Stimulated activated naive CD8-positive, alpha-beta T cell treated with anti-CD3 and anti-CD28 coated beads, Interleukin-15, Interleukin-2, amounts not matched to agents 100 ng/mL and 50 ng/mL, for 24 hours (primary cell): ENCODE measurements at regions not wholly inside any gene's neighbourhood (a gene's known extent, or its start where the extent isn't known, plus 50 kb on each side); places are given as distances from the start of the nearest gene placed in this dataset.

ENCODE experiments used
- H3K27ac Mint-ChIP-seq: one replicate; pipeline ENCODE4 v1.8.0; 2021; ENCODE audit warnings: mild to moderate bottlenecking, mixed read lengths
- H3K27me3 Mint-ChIP-seq: one replicate; pipeline ENCODE4 v1.8.0; 2021; ENCODE audit warnings: mixed read lengths
- H3K36me3 Mint-ChIP-seq: one replicate; pipeline ENCODE4 v1.8.0; 2021; ENCODE audit warnings: low read depth, mixed read lengths
- H3K4me1 Mint-ChIP-seq: one replicate; pipeline ENCODE4 v1.8.0; 2021; ENCODE audit warnings: low read depth, mixed read lengths
- H3K4me3 Mint-ChIP-seq: one replicate; pipeline ENCODE4 v1.8.0; 2021; ENCODE audit warnings: mild to moderate bottlenecking, mixed read lengths
- H3K9me3 Mint-ChIP-seq: one replicate; pipeline ENCODE4 v1.8.0; 2021; ENCODE audit warnings: mixed read lengths

DNA sequence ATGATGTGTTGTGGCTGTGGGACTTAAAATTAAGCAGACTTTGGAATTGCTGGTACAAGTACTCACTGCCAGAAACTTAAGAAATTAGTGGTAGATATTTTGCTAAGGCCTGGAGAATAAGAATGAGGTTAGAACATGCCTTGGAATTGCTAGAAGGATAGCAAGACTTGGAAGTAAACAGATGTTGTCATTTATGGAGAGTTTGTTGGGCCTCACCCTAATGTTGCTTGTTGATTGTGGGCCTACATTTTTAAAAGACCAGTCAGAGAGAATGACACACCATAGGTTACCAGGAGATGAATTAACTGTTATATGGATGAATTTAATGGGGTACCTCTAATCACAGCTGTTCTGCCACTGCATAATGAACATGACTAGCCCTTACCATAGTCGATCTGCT lies 120.1 kb upstream of the GAS1 start:
- Mint-ChIP-seq H3K36me3 (no peaks in the 10 kb centered on the region), H3K4me3 (no peak overlapping the region), H3K4me1 (no peaks in the 10 kb centered on the region), H3K27ac (no peak overlapping the region), H3K27me3 (no peaks in the 10 kb centered on the region), H3K9me3 (no peaks in the 10 kb centered on the region)

- H3K27me3 Mint-ChIP-seq: no peaks in the 10 kb centered on the region
- no peaks in the 10 kb centered on the region for H3K4me1 Mint-ChIP-seq
- no peak overlapping the region for H3K4me3 Mint-ChIP-seq
- no peak overlapping the region for H3K27ac Mint-ChIP-seq
- no peaks in the 10 kb centered on the region for H3K9me3 Mint-ChIP-seq
- H3K36me3 Mint-ChIP-seq: no peaks in the 10 kb centered on the region
Observed at GRCh38 chr9:87068177-87068840, 121.0 kb upstream of the GAS1 start.

- Mint-ChIP-seq H3K27me3 (no peaks in the 10 kb centered on the region), H3K9me3 (no peaks in the 10 kb centered on the region), H3K4me1 (no peaks in the 10 kb centered on the region), H3K36me3 (no peaks in the 10 kb centered on the region), H3K4me3 (no peak overlapping the region), H3K27ac (no peak overlapping the region)
Observed at GRCh38 chr9:87069690-87070089, 122.4 kb upstream of the GAS1 start.

GRCh38 chr9:87070336-87070735 lies 123.0 kb upstream of the GAS1 start:
- Mint-ChIP-seq H3K36me3 (no peaks in the 10 kb centered on the region), H3K27ac (no peak overlapping the region), H3K4me3 (no peak overlapping the region)

DNA sequence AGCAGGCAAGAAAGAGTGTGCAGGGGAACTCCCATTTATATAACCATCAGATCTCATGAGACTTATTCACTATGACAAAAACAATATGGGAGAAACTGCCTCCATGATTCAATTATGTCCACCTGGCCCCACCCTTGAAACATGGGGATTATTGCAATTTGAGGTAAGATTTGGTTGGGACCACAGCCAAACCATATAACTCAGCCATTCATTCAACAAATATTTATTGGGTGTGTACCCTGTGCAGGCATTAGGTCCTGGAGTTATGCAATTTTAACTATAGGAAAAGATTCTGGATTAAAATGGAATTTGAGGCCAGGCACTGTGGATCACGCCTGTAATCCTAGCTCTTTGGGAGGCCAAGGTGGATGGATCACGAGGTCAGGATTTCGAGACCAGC lies 124.2 kb upstream of the GAS1 start:
- Mint-ChIP-seq H3K4me1 (no peaks in the 10 kb centered on the region), H3K27ac (no peak overlapping the region), H3K9me3 (no peaks in the 10 kb centered on the region), H3K36me3 (no peaks in the 10 kb centered on the region), H3K4me3 (no peak overlapping the region), H3K27me3 (no peaks in the 10 kb centered on the region)

More at GRCh38 chr9:87070336-87070735, 123.0 kb upstream of the GAS1 start:
- Mint-ChIP-seq H3K9me3 (no peaks in the 10 kb centered on the region), H3K4me1 (no peaks in the 10 kb centered on the region), H3K27me3 (no peaks in the 10 kb centered on the region)

DNA sequence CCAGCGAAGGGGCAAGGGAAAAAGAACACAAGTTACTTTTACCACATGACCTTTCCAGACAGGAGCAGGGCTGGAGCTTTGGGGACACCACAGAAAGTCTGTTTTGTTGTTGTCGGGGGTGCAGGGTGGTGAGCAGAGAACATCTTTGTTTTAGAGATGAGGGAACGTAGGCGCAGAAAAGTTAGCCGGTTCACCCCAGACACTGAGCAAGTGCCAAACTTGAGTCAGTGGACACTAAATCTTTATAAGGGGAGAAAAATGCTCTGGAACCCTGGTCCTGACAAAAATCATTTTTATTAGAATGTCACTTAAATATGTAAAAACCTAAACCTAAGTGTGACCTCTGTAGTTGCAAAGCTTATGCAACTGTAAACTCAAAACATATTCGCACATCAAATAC lies 126.4 kb upstream of the GAS1 start:
- no peaks in the 10 kb centered on the region for H3K27me3 Mint-ChIP-seq
- peaks cover under 1% of the 10 kb centered on the region for H3K9me3 Mint-ChIP-seq
- no peak overlapping the region for H3K27ac Mint-ChIP-seq
- no peak overlapping the region for H3K4me3 Mint-ChIP-seq
- H3K4me1 Mint-ChIP-seq: no peaks in the 10 kb centered on the region
- H3K36me3 Mint-ChIP-seq: no peaks in the 10 kb centered on the region

- no peaks in the 10 kb centered on the region for H3K27me3 Mint-ChIP-seq
- H3K36me3 Mint-ChIP-seq: no peaks in the 10 kb centered on the region
- H3K4me3 Mint-ChIP-seq: no peak overlapping the region
- no peaks in the 10 kb centered on the region for H3K4me1 Mint-ChIP-seq
- H3K9me3 Mint-ChIP-seq: peaks cover 4% of the 10 kb centered on the region
- no peak overlapping the region for H3K27ac Mint-ChIP-seq
Observed at GRCh38 chr9:87075537-87075936, 128.2 kb upstream of the GAS1 start.

DNA sequence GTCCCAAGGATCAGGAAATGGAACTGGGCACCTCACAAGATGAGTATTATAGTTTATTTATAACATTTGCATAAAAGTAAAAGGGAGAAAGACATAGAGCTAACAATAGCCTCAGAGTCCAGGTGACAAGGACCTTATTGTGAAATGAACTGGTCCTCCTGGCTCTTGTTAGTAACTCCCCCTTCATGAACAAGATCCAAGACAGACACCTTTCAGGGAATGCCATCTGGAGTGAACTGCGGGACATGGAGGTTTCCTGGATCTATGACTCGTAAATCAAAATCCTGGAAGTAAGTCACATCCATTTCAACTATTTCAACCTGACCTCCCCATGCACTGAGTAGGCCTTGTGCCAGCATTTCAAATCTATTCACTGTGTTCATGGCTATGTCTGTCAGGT lies 129.5 kb upstream of the GAS1 start:
- Mint-ChIP-seq H3K36me3 (no peaks in the 10 kb centered on the region), H3K27ac (no peak overlapping the region), H3K4me1 (no peaks in the 10 kb centered on the region), H3K4me3 (no peak overlapping the region), H3K27me3 (no peaks in the 10 kb centered on the region), H3K9me3 (peaks cover 4% of the 10 kb centered on the region)

DNA sequence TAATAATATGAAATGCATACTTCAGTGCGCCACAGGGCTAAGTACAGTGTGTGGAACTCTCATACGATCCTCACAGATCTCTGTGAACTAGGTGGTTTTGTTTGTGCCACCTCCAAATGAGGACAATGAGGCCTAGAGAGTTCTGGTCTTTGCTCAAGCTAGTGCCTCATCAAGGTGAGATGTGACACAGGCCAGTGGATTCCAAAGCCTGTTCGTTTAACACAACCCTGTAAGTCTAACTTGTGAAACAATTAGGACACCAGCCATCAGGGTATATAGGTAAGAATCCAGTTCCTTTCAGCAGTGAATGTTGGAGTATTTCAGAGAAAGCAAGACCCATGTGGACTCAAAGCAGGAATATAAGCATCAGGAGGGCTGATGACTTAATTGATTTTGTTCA lies 130.7 kb upstream of the GAS1 start:
- Mint-ChIP-seq H3K36me3 (no peaks in the 10 kb centered on the region), H3K4me3 (no peak overlapping the region), H3K27me3 (no peaks in the 10 kb centered on the region), H3K9me3 (peaks cover 4% of the 10 kb centered on the region), H3K27ac (no peak overlapping the region), H3K4me1 (no peaks in the 10 kb centered on the region)

DNA sequence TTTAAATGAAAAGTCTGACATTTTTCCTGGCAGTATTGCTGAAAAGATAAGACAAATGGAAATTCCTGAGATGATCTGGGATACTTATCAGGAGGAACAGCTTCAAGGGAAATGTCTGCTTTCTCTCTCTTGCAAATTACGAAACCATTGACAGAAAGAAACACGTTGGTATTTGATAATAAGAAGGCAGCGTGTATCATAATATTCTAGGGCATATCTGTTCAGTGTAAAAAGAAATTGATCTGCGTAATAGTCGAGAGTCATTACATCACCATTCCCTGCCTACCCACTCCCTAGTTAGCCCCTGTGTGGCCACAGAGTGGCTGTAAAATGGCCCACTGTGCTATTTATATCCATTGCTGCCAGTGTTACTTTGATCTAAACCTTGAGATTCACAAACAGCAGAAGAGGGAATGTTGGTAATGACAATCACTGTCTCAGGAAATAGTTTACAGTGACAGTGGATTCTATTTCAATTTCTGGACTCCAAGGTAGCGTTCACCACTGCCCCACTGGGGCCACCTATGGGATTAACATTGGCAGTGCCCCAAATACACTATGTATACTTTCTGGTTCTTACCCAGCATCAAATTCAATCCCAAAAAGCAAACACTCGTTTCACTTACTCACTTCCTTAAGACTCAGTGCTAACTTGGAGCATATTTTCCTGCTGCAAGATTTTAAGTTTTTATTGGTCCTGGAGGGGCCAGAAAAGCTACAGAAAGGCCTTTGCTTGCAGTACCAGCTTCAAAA lies 133.4 kb upstream of the GAS1 start:
- Mint-ChIP-seq H3K9me3 (peaks cover 4% of the 10 kb centered on the region), H3K4me3 (no peak overlapping the region), H3K4me1 (no peaks in the 10 kb centered on the region), H3K27ac (no peak overlapping the region), H3K36me3 (no peaks in the 10 kb centered on the region), H3K27me3 (no peaks in the 10 kb centered on the region)

DNA sequence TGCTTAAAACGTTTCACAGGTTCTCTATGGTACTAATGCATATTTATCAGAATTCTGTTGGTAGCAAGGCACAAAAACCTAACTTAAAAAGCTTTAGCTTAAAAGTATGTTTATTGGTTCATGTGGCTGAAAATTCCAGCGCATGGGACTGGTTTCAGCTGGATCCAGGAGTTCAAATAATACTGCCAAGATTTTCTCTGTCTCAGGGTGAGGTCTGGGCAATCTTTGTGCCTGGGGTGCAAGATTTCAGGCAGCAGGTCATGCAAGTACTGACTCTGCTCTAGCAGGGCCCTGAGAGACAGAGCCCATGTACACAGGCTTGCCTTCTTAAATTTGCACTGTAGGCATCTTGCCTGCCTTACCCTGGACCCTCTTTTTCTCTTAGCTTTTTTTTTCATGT lies 134.2 kb upstream of the GAS1 start:
- Mint-ChIP-seq H3K27ac (no peak overlapping the region), H3K27me3 (no peaks in the 10 kb centered on the region), H3K36me3 (no peaks in the 10 kb centered on the region), H3K4me1 (no peaks in the 10 kb centered on the region), H3K9me3 (peaks cover 4% of the 10 kb centered on the region), H3K4me3 (no peak overlapping the region)

GRCh38 chr9:87083986-87084385 lies 136.7 kb upstream of the GAS1 start:
- no peaks in the 10 kb centered on the region for H3K36me3 Mint-ChIP-seq
- no peak overlapping the region for H3K27ac Mint-ChIP-seq
- H3K9me3 Mint-ChIP-seq: peaks cover under 1% of the 10 kb centered on the region
- H3K4me3 Mint-ChIP-seq: no peak overlapping the region
- no peaks in the 10 kb centered on the region for H3K27me3 Mint-ChIP-seq
- no peaks in the 10 kb centered on the region for H3K4me1 Mint-ChIP-seq

DNA sequence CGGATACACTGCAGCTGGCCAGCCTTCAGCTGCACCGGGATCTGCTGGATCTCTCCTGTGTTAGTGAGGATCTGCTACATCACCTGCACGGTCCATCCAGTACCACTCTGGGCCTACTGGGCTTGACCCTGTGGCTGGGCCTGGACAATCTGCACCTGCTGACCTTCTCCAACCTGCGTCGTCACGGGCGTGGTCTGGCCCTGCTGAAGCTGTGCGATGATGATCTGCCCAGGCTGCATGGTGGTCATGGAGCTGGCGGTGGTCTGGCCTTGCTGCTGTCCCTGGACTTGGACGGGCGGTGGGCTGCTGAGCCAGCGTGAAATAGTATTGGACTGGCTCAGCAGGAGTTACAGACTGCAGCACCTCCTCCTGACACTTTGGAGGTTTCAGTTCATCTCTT lies 137.1 kb upstream of the GAS1 start:
- Mint-ChIP-seq H3K4me1 (no peaks in the 10 kb centered on the region), H3K36me3 (no peaks in the 10 kb centered on the region), H3K4me3 (no peak overlapping the region), H3K27me3 (no peaks in the 10 kb centered on the region), H3K27ac (no peak overlapping the region), H3K9me3 (no peaks in the 10 kb centered on the region)

GRCh38 chr9:87085073-87085472 lies 137.8 kb upstream of the GAS1 start:
- Mint-ChIP-seq H3K4me1 (no peaks in the 10 kb centered on the region), H3K27ac (no peak overlapping the region), H3K4me3 (no peak overlapping the region), H3K27me3 (no peaks in the 10 kb centered on the region), H3K36me3 (no peaks in the 10 kb centered on the region), H3K9me3 (no peaks in the 10 kb centered on the region)

DNA sequence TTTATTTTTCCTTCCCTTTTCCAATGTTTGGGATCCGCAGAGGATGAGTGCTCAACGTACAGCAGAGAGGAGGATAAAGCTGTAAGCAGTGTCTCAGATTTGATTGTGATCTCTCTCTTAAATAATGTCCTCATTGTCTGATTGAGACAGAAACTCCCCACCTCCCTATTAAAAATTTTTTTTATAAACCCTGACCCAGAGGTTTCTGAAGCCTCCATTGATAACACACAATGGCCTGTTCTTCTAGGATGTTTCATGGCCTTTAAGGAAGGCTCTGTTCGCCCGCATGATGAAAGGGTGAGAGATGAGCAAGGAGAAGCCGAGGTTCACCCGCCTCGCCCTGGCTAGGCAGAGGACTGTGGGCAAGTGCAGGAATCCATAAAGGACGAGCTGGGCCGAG lies 138.2 kb upstream of the GAS1 start:
- H3K4me1 Mint-ChIP-seq: no peaks in the 10 kb centered on the region
- no peaks in the 10 kb centered on the region for H3K27me3 Mint-ChIP-seq
- H3K9me3 Mint-ChIP-seq: no peaks in the 10 kb centered on the region
- no peak overlapping the region for H3K4me3 Mint-ChIP-seq
- H3K36me3 Mint-ChIP-seq: no peaks in the 10 kb centered on the region
- no peak overlapping the region for H3K27ac Mint-ChIP-seq
